HepG2 (cell line): ENCODE measurements at regions not wholly inside any gene's neighbourhood (a gene's known extent, or its start where the extent isn't known, plus 50 kb on each side); places are given as distances from the start of the nearest gene placed in this dataset.

Experiments
- ATAC-seq: fragments of 200-7000 bp; cut with Tn5 transposase; 3 replicates; pipeline ENCODE4 v1.9.1; 2020; ENCODE audit warnings: mild to moderate bottlenecking, moderate library complexity
- BruUV-seq: library from RNA; stranded (reverse); fragments of 400-500 nt; replicated peaks from 2 replicates; lab custom pipeline; 2021; lab: Mats Ljungman, UMichigan
- CTCF ChIA-PET: fragments of 300-600 bp; formaldehyde crosslinking; extraction: SDS; loops from one replicate; lab custom pipeline; 2021; ENCODE audit warnings: low total read pairs, inconsistent platforms, low intra/inter-chr PET ratio; lab: Yijun Ruan, JAX
- POLR2A ChIA-PET: fragments of 350-600 bp; sonication (Branson Sonifier 250); formaldehyde crosslinking; loops from one replicate; lab custom pipeline; 2020; ENCODE audit warnings: antibody characterized with exemption, inconsistent platforms; lab: Yijun Ruan, JAX
- DNase-seq: peaks from one replicate; pipeline ENCODE4 v3.0.0-alpha.2; 2015; ENCODE audit warnings: low spot score
- FAIRE-seq: peaks from 3 replicates; lab custom pipeline; 2011; peaks lifted over from hg19 to GRCh38; lab: Jason Lieb, UNC
- H2AFZ ChIP-seq: one replicate; pipeline ENCODE4 v1.6.1; 2011; ENCODE audit warnings: low read length, inconsistent platforms
- H3K27ac ChIP-seq: fragments of 300-600 bp; 3 replicates; pipeline ENCODE4 v1.8.0; 2011; ENCODE audit warnings: mixed run types, mild to moderate bottlenecking, mixed read lengths, low read length, inconsistent platforms; ENCODE audit not compliant: insufficient read depth; ENCODE audit errors: extremely low read length
- H3K27me3 ChIP-seq, 2 experiments: fragments of 200-600 bp in 1 of 2; 2 replicates in 1 of 2; 3 replicates in 1 of 2; pipeline versions ENCODE4 v1.6.0 to v1.8.0; 2011; ENCODE audit warnings: low read length in 2 of 2, mild to moderate bottlenecking in 2 of 2, moderate library complexity in 2 of 2, inconsistent platforms in 1 of 2; ENCODE audit not compliant: insufficient read depth in 2 of 2, control insufficient read depth in 1 of 2
- H3K36me3 ChIP-seq, 2 experiments: fragments of 200-600 bp in 1 of 2; replicated peaks in 1 of 2; 2 replicates in 1 of 2; 3 replicates in 1 of 2; pipeline versions ENCODE4 v1.5.1 to v1.8.0; 2011; ENCODE audit warnings: low read length in 2 of 2, inconsistent platforms in 1 of 2; ENCODE audit not compliant: insufficient read depth in 2 of 2, control insufficient read depth in 1 of 2
- H3K4me1 ChIP-seq: 2 replicates; pipeline ENCODE4 v1.5.1; 2012; ENCODE audit warnings: low read length, inconsistent platforms; ENCODE audit not compliant: insufficient read depth
- H3K4me2 ChIP-seq: 2 replicates; pipeline ENCODE4 v1.6.0; 2011; ENCODE audit warnings: low read depth, low read length, inconsistent platforms
- H3K4me3 ChIP-seq, 3 experiments: fragments of 200-600 bp in 1 of 3; sonication (generic), shearing (Covaris generic) in 1 of 3; replicated peaks in 1 of 3; 2 replicates each; pipeline ENCODE4 v1.5.1; 2011 to 2016; ENCODE audit warnings: low read length in 3 of 3, inconsistent platforms in 2 of 3, low read depth in 2 of 3, mild to moderate bottlenecking in 2 of 3, control low read depth in 1 of 3, mixed read lengths in 1 of 3; ENCODE audit not compliant: insufficient read depth in 1 of 3
- H3K79me2 ChIP-seq: one replicate; pipeline ENCODE4 v1.6.1; 2011; ENCODE audit warnings: low read length, inconsistent platforms; ENCODE audit not compliant: insufficient read depth
- H3K9ac ChIP-seq: 2 replicates; pipeline ENCODE4 v1.6.0; 2011; ENCODE audit warnings: mild to moderate bottlenecking, low read depth, low read length, inconsistent platforms; ENCODE audit not compliant: insufficient read depth
- H3K9me3 ChIP-seq: 2 replicates; pipeline ENCODE4 v1.5.1; 2012; ENCODE audit warnings: mild to moderate bottlenecking, low read length
- H4K20me1 ChIP-seq: 2 replicates; pipeline ENCODE4 v1.6.0; 2011; ENCODE audit warnings: inconsistent platforms, mild to moderate bottlenecking, low read length, moderate library complexity; ENCODE audit not compliant: insufficient read depth
- AKNA ChIP-seq: sonication (generic); formaldehyde crosslinking; IDR thresholded peaks from 2 replicates; pipeline ENCODE4 v1.4.0; 2020; ENCODE audit warnings: missing genetic modification reagents, borderline replicate concordance
- CENPX ChIP-seq: sonication (generic); formaldehyde crosslinking; IDR thresholded peaks from 2 replicates; pipeline ENCODE4 v1.9.0; 2021; ENCODE audit warnings: mild to moderate bottlenecking, missing genetic modification reagents, moderate library complexity
- DR1 ChIP-seq: sonication (generic); formaldehyde crosslinking; IDR thresholded peaks from 2 replicates; pipeline ENCODE4 v1.8.0; 2021; ENCODE audit warnings: mild to moderate bottlenecking, missing genetic modification reagents, inconsistent platforms
- PREB ChIP-seq: sonication (generic); formaldehyde crosslinking; IDR thresholded peaks from 2 replicates; pipeline ENCODE4 v1.4.0; 2020; ENCODE audit warnings: missing genetic modification reagents
- SALL2 ChIP-seq: sonication (generic); formaldehyde crosslinking; IDR thresholded peaks from 2 replicates; pipeline ENCODE4 v1.8.1; 2023; ENCODE audit warnings: mild to moderate bottlenecking, missing genetic modification reagents, inconsistent platforms
- SSRP1 ChIP-seq: IDR thresholded peaks from 2 replicates; pipeline ENCODE4 v1.6.1; 2016; ENCODE audit warnings: control low read depth
- ZGPAT ChIP-seq: IDR thresholded peaks from 2 replicates; pipeline ENCODE4 v1.6.1; 2016; ENCODE audit warnings: mild to moderate bottlenecking
- ZNF24 ChIP-seq: fragments of 450-650 bp; IDR thresholded peaks from 2 replicates; pipeline ENCODE4 v1.6.1; 2017; ENCODE audit warnings: antibody characterized with exemption, mild to moderate bottlenecking
- ZNF414 ChIP-seq: sonication (generic); formaldehyde crosslinking; IDR thresholded peaks from 2 replicates; pipeline ENCODE4 v1.5.0; 2020; ENCODE audit warnings: missing genetic modification reagents
- WGBS: methylation state at CpG from one replicate; pipeline ENCODE4 v1.1.6; 2017; ENCODE audit warnings: low lambda C conversion rate; 5-methylcytosine and 5-hydroxymethylcytosine counted together
- in situ Hi-C: cut with HindIII; loops from 2 replicates; pipeline ENCODE4 v1.10.0; 2017; ENCODE audit warnings: low pct_unique_long_range_greater_than_20kb; ENCODE audit not compliant: extremely low pct_ligation_motif_present
- intact Hi-C: fragments of 100-400 bp; cut with micrococcal nuclease; formaldehyde crosslinking; loops from one replicate; pipeline ENCODE4 v1.10.0; 2022; ENCODE audit not compliant: unreplicated experiment

GRCh38 chr3:104530934-104531333 is 835.8 kb upstream of the ALCAM start:
- DNase-seq (no peak), ATAC-seq (no peak), FAIRE-seq (no peak)
- Histone ChIP-seq H3K4me1 (no peaks in the 10 kb centered on the region), H3K79me2 (no peaks in the 10 kb centered on the region), H3K9me3 (peaks cover 12% of the 10 kb centered on the region; the same call in 1 of the 2 replicates), H3K27me3 (no peaks in the 10 kb centered on the region), H3K36me3 (no peaks in the 10 kb centered on the region), H3K4me3 (no peak overlapping the region), H3K27ac (no peak overlapping the region), H3K4me2 (no peak overlapping the region), H2AFZ (no peak overlapping the region), H3K9ac (no peak overlapping the region), H4K20me1 (no peaks in the 10 kb centered on the region)
- no CpG with 5 or more reads among the region's 8 CpGs for WGBS
- in situ Hi-C loops (no loop called here), intact Hi-C loops (no loop called here)
- no TSS peak for BruUV-seq
- ChIA-PET POLR2A (no interaction called here), CTCF (no interaction called here)
- TF ChIP-seq ZNF24: no peak
- no peak for TF ChIP-seq ZNF414 (CRISPR knock-in tag)
- no peak for TF ChIP-seq PREB
- no peak for TF ChIP-seq SSRP1
- TF ChIP-seq ZGPAT (CRISPR knock-in tag): no peak
- no peak for TF ChIP-seq DR1 (CRISPR knock-in tag)
- no peak for TF ChIP-seq AKNA (CRISPR knock-in tag)
- no peak for TF ChIP-seq SALL2 (CRISPR knock-in tag)
- TF ChIP-seq CENPX: no peak
